Esophagus muscularis mucosa (tissue), 4 donors: ENCODE measurements at regions not wholly inside any gene's neighbourhood (a gene's known extent, or its start where the extent isn't known, plus 50 kb on each side); places are given as distances from the start of the nearest gene placed in this dataset.

Experiments used
- DNase-seq: peaks from one replicate; pipeline ENCODE4 v3.0.0-alpha.2; 2017; ENCODE audit errors: extremely low spot score
- H3K27ac ChIP-seq, 4 donors: fragments of 200-600 bp; sonication (generic); replicated peaks in 1 of 4; 1 replicate in 3 of 4; 2 replicates in 1 of 4; pipeline ENCODE4 v1.5.1; 2016 to 2019; ENCODE audit warnings: mild to moderate bottlenecking in 1 of 4
- H3K27me3 ChIP-seq, 4 donors: fragments of 200-600 bp; sonication (generic); one replicate each; pipeline versions ENCODE4 v1.5.1 to v1.6.0; 2016 to 2019
- H3K36me3 ChIP-seq, 4 donors: fragments of 200-600 bp; sonication (generic); one replicate each; pipeline ENCODE4 v1.5.1; 2016 to 2019
- H3K4me1 ChIP-seq, 4 donors: fragments of 200-600 bp; sonication (generic); one replicate each; pipeline ENCODE4 v1.5.1; 2016 to 2019
- H3K4me3 ChIP-seq, 4 donors: fragments of 200-600 bp; sonication (generic); 1 replicate in 2 of 4; 2 replicates in 2 of 4; pipeline ENCODE4 v1.5.1; 2016 to 2019; ENCODE audit warnings: mild to moderate bottlenecking in 4 of 4, moderate library complexity in 1 of 4
- H3K9me3 ChIP-seq, 4 donors: fragments of 200-600 bp; sonication (generic); 1 replicate in 3 of 4; 2 replicates in 1 of 4; pipeline ENCODE4 v1.5.1; 2016 to 2019
- EP300 ChIP-seq: sonication (generic); formaldehyde crosslinking; IDR thresholded peaks from one replicate; pipeline ENCODE4 v1.6.1; 2017; ENCODE audit warnings: antibody characterized with exemption
- POLR2A ChIP-seq: fragments of 450-650 bp; IDR thresholded peaks from one replicate; pipeline ENCODE4 v1.6.1; 2017; ENCODE audit warnings: antibody characterized with exemption, moderate library complexity, mild to moderate bottlenecking, low read depth
- POLR2AphosphoS5 ChIP-seq, 2 donors: sonication (generic); formaldehyde crosslinking; IDR thresholded peaks; one replicate each; pipeline ENCODE4 v1.6.1; 2017; ENCODE audit warnings: antibody characterized with exemption in 2 of 2
- WGBS: methylation state at CpG from one replicate; pipeline ENCODE4 v1.1.5; 2018; 5-methylcytosine and 5-hydroxymethylcytosine counted together
- intact Hi-C: fragments of 100-400 bp; cut with DNase I; formaldehyde crosslinking; loops from one replicate; pipeline ENCODE4 v1.15.1; 2023
- TF ChIP-seq, protein P1 (sequence below), 3 experiments: fragments of 200-600 bp in 2 of 3; fragments of 450-650 bp in 1 of 3; sonication (generic) in 2 of 3; IDR thresholded peaks; one replicate each; pipeline ENCODE4 v1.5.1; 2017 to 2019; ENCODE audit warnings: antibody characterized with exemption in 3 of 3, mild to moderate bottlenecking in 2 of 3, moderate library complexity in 1 of 3

- intact Hi-C loops: no loop called here
- 69% methylated on average over 8 of the region's 8 CpGs for WGBS
- H3K36me3 ChIP-seq: no peaks in the 10 kb centered on the region
Observed at GRCh38 chrX:9087271-9088040, 53.5 kb upstream of the FAM9B start.

GRCh38 chrX:9088896-9089295 lies 55.0 kb upstream of the FAM9B start:
- intact Hi-C loops: no loop called here
- WGBS: 64% methylated on average over 2 of the region's 2 CpGs
- no peaks in the 10 kb centered on the region for H3K27me3 ChIP-seq
- H3K4me1 ChIP-seq: peaks cover 0 to 10% (median 7%) of the 10 kb centered on the region in 4 donors
- H3K36me3 ChIP-seq: no peaks in the 10 kb centered on the region
- no peak for DNase-seq
- H3K4me3 ChIP-seq: no peak overlapping the region
- H3K27ac ChIP-seq: no peak overlapping the region
- no peak for TF ChIP-seq POLR2A
- TF ChIP-seq, protein P1, sequence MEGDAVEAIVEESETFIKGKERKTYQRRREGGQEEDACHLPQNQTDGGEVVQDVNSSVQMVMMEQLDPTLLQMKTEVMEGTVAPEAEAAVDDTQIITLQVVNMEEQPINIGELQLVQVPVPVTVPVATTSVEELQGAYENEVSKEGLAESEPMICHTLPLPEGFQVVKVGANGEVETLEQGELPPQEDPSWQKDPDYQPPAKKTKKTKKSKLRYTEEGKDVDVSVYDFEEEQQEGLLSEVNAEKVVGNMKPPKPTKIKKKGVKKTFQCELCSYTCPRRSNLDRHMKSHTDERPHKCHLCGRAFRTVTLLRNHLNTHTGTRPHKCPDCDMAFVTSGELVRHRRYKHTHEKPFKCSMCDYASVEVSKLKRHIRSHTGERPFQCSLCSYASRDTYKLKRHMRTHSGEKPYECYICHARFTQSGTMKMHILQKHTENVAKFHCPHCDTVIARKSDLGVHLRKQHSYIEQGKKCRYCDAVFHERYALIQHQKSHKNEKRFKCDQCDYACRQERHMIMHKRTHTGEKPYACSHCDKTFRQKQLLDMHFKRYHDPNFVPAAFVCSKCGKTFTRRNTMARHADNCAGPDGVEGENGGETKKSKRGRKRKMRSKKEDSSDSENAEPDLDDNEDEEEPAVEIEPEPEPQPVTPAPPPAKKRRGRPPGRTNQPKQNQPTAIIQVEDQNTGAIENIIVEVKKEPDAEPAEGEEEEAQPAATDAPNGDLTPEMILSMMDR (IDR thresholded peaks at IDR 0.05): no peak
- no peak for TF ChIP-seq EP300
- no peak for TF ChIP-seq POLR2AphosphoS5 (IDR thresholded peaks at IDR 0.05)
- no peaks in the 10 kb centered on the region for H3K9me3 ChIP-seq

More at GRCh38 chrX:9087271-9088040, 53.5 kb upstream of the FAM9B start:
- Histone ChIP-seq H3K9me3 (no peaks in the 10 kb centered on the region), H3K4me3 (no peak overlapping the region), H3K27ac (no peak overlapping the region), H3K27me3 (no peaks in the 10 kb centered on the region), H3K4me1 (peaks cover 0 to 10% (median 7%) of the 10 kb centered on the region in 4 donors)
- TF ChIP-seq EP300: no peak
- no peak for TF ChIP-seq POLR2A
- no peak for TF ChIP-seq POLR2AphosphoS5 (IDR thresholded peaks at IDR 0.05)
- TF ChIP-seq, protein P1 (IDR thresholded peaks at IDR 0.05): no peak
- DNase-seq: no peak

- Histone ChIP-seq H3K27ac (no peak overlapping the region), H3K4me1 (peaks cover 0 to 10% (median 7%) of the 10 kb centered on the region in 4 donors), H3K9me3 (no peaks in the 10 kb centered on the region), H3K27me3 (no peaks in the 10 kb centered on the region), H3K4me3 (no peak overlapping the region), H3K36me3 (no peaks in the 10 kb centered on the region)
- TF ChIP-seq, protein P1 (IDR thresholded peaks at IDR 0.05): no peak
- TF ChIP-seq POLR2AphosphoS5 (IDR thresholded peaks at IDR 0.05) (no peak), EP300 (no peak), POLR2A (no peak)
- intact Hi-C loops: no loop called here
- no peak for DNase-seq
- WGBS: 64% methylated on average over 1 of the region's 1 CpG
Observed at GRCh38 chrX:9090766-9091165, 56.8 kb upstream of the FAM9B start.

DNA sequence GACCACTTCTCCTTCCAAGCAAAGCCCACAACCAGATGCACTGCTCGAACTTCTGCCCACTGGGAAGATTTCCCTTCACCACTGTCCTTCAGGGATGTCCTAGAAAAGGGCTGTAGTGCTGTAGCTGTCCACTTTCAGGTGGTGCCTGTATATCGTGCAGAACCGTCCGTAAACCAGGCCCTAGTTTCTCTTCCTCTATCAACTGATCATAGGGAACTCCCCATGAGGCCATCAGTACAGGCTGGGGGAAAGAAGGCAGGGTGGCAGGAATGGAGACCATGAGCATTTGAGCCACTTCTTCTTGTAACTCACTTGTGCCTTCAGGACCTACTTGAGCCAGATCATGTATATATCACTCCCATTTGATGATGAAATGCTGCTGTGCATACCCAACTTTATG lies 57.3 kb upstream of the FAM9B start:
- H3K4me1 ChIP-seq: peaks cover 0 to 10% (median 7%) of the 10 kb centered on the region in 4 donors
- TF ChIP-seq POLR2A: no peak
- no peak overlapping the region for H3K27ac ChIP-seq
- no peak for DNase-seq
- WGBS: 86% methylated on average over 4 of the region's 4 CpGs
- H3K4me3 ChIP-seq: no peak overlapping the region
- H3K36me3 ChIP-seq: no peaks in the 10 kb centered on the region
- intact Hi-C loops: no loop called here
- no peaks in the 10 kb centered on the region for H3K9me3 ChIP-seq
- H3K27me3 ChIP-seq: no peaks in the 10 kb centered on the region

- H3K4me3 ChIP-seq: no peak overlapping the region
- WGBS: 74% methylated on average over 4 of the region's 4 CpGs
- no peaks in the 10 kb centered on the region for H3K9me3 ChIP-seq
- H3K27me3 ChIP-seq: no peaks in the 10 kb centered on the region
- no peaks in the 10 kb centered on the region for H3K4me1 ChIP-seq
- H3K36me3 ChIP-seq: no peaks in the 10 kb centered on the region
- DNase-seq: no peak
- intact Hi-C loops: no loop called here
- H3K27ac ChIP-seq: no peak overlapping the region
- TF ChIP-seq EP300 (no peak), POLR2AphosphoS5 (IDR thresholded peaks at IDR 0.05) (no peak), POLR2A (no peak)
- TF ChIP-seq, protein P1 (IDR thresholded peaks at IDR 0.05): no peak
Observed at GRCh38 chrX:9102956-9103355, 69.0 kb upstream of the FAM9B start.
